T-helper 17 cell (primary cell): ENCODE measurements at regions not wholly inside any gene's neighbourhood (a gene's known extent, or its start where the extent isn't known, plus 50 kb on each side); places are given as distances from the start of the nearest gene placed in this dataset.

Experiments
- ATAC-seq: fragments of 150-1000 bp; cut with Tn5 transposase; 2 replicates; pipeline ENCODE4 v1.10.0; 2021; ENCODE audit warnings: mild to moderate bottlenecking, moderate library complexity
- DNase-seq, 3 donors: peaks; one replicate each; pipeline versions ENCODE4 v3.0.0 to v3.0.0-alpha.2; 2020 to 2021
- H3K9me3 ChIP-seq: one replicate; pipeline ENCODE4 v1.7.0; 2013; ENCODE audit warnings: low read length, mild to moderate bottlenecking; ENCODE audit not compliant: control insufficient read depth, poor library complexity, severe bottlenecking
- H3K27ac Mint-ChIP-seq: one replicate; pipeline ENCODE4 v1.8.0; 2022; ENCODE audit warnings: mild to moderate bottlenecking, moderate library complexity, mixed read lengths
- H3K27me3 Mint-ChIP-seq: one replicate; pipeline ENCODE4 v1.8.0; 2022; ENCODE audit warnings: mixed read lengths
- H3K36me3 Mint-ChIP-seq: one replicate; pipeline ENCODE4 v1.8.0; 2022; ENCODE audit warnings: low read depth, mixed read lengths
- H3K4me1 Mint-ChIP-seq: one replicate; pipeline ENCODE4 v1.8.0; 2022; ENCODE audit warnings: mild to moderate bottlenecking, mixed read lengths
- H3K4me3 Mint-ChIP-seq: one replicate; pipeline ENCODE4 v1.8.0; 2022; ENCODE audit warnings: mild to moderate bottlenecking, moderate library complexity, mixed read lengths

DNA sequence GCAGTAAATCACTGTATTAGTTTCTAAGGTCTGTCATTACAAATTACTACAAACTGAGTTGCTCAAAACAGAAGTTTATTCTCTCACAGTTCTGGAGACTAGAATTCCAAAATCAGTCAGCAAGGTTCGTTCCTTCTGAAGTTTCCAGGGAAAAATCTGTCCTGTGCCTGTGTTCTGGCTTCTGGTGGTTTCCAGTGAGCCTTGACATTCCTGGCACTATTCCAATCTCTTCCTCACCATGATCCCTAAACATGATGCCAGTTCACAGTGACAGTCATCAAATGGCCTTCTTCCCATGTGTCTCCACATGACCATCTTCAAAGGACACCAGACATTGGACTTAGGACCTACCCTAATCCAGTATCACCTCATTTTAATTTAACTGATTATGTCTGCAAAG lies 351.4 kb downstream of the PLK2 start:
- ATAC-seq: no peak
- no peaks in the 10 kb centered on the region for H3K9me3 ChIP-seq
- Mint-ChIP-seq H3K4me1 (no peaks in the 10 kb centered on the region), H3K36me3 (no peaks in the 10 kb centered on the region), H3K27me3 (peaks cover 18% of the 10 kb centered on the region), H3K27ac (no peak overlapping the region), H3K4me3 (no peak overlapping the region)
- no peak for DNase-seq

DNA sequence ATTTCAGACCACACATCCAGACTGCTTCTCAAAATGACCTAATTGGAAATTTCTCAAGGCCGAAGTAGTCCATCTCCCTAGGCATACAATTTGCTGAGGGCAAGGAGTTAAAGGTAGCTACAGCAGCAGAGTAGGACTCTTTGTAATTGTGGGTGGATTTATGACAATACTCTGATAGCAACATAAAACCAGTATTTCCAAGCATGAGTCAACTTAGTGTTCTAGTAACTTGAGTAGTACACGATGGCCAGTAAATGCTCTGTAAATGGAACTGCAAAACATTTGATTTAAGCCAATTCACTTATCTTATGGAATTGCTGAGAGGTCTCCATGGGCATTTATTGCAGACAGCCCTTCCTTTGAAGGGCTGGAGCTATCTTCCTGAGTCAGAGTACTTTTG lies 352.2 kb downstream of the PLK2 start:
- no peak for DNase-seq
- Mint-ChIP-seq H3K27ac (no peak overlapping the region), H3K4me3 (no peak overlapping the region), H3K27me3 (peaks cover 18% of the 10 kb centered on the region), H3K4me1 (no peaks in the 10 kb centered on the region), H3K36me3 (no peaks in the 10 kb centered on the region)
- ATAC-seq: no peak
- no peaks in the 10 kb centered on the region for H3K9me3 ChIP-seq

DNA sequence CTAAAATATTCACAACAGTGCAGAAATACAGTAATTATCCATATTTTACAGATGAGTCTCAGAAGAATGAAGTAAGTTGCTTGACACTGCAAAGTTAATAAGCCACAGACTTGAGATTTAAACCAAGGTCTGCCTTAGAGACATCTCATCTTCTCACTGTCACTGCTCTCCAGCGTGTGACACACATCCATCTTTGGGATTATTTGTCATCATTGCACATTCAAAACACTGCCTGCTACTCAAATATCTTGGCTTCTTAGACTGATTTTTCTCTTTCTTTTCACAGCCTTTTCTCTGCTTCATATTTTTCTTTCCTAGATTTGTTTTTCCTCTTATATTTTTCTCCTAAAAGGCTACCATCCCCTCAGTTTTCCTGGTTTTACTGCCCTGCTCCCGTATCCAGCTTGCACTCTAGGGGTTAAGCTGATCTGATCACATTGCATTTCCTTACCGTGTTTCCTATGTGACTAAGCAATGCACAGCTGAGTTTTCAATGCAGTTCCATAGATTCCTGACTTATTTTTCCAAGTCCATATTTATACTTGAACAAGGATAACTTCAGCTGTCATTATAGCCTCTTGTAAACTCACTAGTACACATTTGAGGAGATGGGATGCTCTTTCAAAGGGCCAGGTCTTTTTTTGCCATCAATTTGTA lies 353.0 kb downstream of the PLK2 start:
- Mint-ChIP-seq H3K27me3 (peaks cover 18% of the 10 kb centered on the region), H3K36me3 (no peaks in the 10 kb centered on the region), H3K27ac (no peak overlapping the region), H3K4me1 (no peaks in the 10 kb centered on the region), H3K4me3 (no peak overlapping the region)
- ATAC-seq (no peak), DNase-seq (no peak)
- no peaks in the 10 kb centered on the region for H3K9me3 ChIP-seq

DNA sequence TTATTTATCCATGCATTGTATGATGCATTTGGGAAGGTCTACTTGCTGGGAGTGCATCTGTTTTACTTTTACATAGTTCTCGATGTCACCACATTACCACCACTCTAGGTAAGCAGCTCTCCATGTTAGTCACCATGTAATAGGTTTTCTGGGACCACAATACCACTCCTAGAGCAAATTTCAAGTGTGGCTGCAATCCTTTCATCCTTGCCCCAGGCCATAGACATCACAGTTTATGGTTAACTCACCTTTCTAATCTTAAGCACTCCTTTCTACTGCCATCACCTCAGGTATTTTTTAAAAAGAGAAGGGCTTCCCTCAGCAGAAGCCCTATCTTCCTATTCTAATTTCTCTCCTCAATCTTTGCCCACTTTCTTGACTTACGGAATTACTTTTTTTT lies 354.1 kb downstream of the PLK2 start:
- DNase-seq: no peak
- no peaks in the 10 kb centered on the region for H3K9me3 ChIP-seq
- no peak overlapping the region for H3K27ac Mint-ChIP-seq
- no peak for ATAC-seq
- H3K36me3 Mint-ChIP-seq: no peaks in the 10 kb centered on the region
- peaks cover 18% of the 10 kb centered on the region for H3K27me3 Mint-ChIP-seq
- H3K4me1 Mint-ChIP-seq: no peaks in the 10 kb centered on the region
- H3K4me3 Mint-ChIP-seq: no peak overlapping the region

DNA sequence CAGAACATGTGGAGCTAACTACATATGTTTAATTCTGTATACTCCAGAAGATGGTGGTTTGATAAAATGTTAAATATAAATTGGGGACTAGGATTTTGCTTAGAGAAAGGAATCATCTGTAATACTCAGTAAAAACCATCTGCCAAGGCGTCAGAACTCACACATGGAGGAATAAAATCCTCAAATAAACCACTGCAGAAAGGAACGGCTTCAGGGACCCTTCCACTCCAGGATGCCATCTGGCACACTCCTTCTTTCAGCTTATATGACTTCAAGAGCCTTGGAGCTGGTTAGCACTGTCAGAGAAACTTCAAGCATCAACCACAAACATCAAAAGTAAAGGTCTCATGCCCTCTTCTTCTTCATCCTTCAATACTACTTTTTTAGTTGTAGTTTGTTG lies 360.6 kb downstream of the PLK2 start:
- no peak for DNase-seq
- Mint-ChIP-seq H3K4me3 (no peak overlapping the region), H3K27ac (no peak overlapping the region), H3K4me1 (peaks cover 2% of the 10 kb centered on the region), H3K27me3 (no peaks in the 10 kb centered on the region), H3K36me3 (no peaks in the 10 kb centered on the region)
- no peak for ATAC-seq
- H3K9me3 ChIP-seq: no peaks in the 10 kb centered on the region

DNA sequence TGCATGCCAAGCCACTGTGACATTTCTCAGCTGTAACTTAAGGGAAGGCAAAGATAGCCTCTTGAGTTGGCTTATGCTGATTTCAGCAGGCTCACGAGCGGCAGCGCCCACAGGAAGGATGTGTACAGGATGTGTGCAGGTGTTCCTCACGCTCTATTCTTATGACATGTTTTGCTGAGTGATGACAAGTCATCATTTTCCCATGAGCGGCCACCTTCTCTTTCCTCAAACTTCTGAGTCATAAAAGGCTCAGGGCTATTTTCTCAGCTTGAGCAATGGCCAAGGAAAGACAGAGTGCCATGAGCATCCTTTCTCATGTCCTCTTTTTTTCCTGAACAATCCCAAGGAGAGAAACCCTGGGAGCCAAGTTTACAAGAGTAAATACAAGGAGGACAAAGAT lies 365.9 kb downstream of the PLK2 start:
- no peaks in the 10 kb centered on the region for H3K36me3 Mint-ChIP-seq
- ATAC-seq: no peak
- no peak overlapping the region for H3K27ac Mint-ChIP-seq
- no peaks in the 10 kb centered on the region for H3K9me3 ChIP-seq
- peaks cover 1% of the 10 kb centered on the region for H3K27me3 Mint-ChIP-seq
- H3K4me3 Mint-ChIP-seq: no peak overlapping the region
- no peak for DNase-seq
- H3K4me1 Mint-ChIP-seq: peaks cover 2% of the 10 kb centered on the region

DNA sequence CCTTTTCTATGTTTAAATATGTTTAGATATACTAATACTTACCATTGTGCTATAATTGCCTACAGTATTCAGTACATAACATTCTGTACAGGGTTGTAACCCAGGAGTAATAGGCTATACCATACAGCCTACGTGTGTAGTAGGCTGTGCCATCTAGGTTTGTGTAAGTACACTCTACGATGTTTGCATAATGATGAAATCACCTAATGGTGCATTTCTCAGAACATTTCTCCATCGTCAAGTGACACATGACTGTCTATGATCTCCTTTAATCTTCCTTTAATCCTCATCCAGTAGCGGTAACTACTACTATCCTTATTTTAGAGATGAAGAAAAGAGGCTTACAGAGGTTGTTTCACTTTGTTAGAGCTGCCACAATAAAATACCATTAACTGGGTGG lies 369.2 kb downstream of the PLK2 start:
- Mint-ChIP-seq H3K27ac (no peak overlapping the region), H3K4me3 (no peak overlapping the region), H3K27me3 (peaks cover 13% of the 10 kb centered on the region), H3K36me3 (no peaks in the 10 kb centered on the region), H3K4me1 (peaks cover 2% of the 10 kb centered on the region)
- H3K9me3 ChIP-seq: no peaks in the 10 kb centered on the region
- no peak for ATAC-seq
- DNase-seq: no peak

DNA sequence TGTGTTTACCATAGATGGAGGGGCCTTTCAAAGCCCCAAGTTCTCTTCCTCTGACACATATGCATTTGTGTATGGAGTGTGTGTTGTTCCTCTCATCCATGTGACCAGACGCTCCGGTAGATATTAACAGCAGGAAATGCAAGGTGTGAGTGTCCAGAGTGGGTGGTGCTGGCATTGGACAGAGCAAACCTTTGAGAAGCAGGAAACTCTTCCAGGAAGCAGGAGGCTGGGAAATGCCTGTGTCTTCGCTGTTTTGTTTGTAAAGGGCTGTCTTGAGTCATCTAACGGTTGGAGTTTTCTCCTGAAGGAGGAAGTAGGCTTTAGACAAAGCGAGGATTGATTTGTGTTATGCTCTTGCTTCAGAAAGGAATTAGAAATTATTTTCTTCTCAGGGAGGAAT lies 370.9 kb downstream of the PLK2 start:
- no peak overlapping the region for H3K4me3 Mint-ChIP-seq
- no peak overlapping the region for H3K27ac Mint-ChIP-seq
- ATAC-seq: no peak
- no peaks in the 10 kb centered on the region for H3K36me3 Mint-ChIP-seq
- no peaks in the 10 kb centered on the region for H3K4me1 Mint-ChIP-seq
- DNase-seq: no peak
- peaks cover 13% of the 10 kb centered on the region for H3K27me3 Mint-ChIP-seq
- H3K9me3 ChIP-seq: no peaks in the 10 kb centered on the region

DNA sequence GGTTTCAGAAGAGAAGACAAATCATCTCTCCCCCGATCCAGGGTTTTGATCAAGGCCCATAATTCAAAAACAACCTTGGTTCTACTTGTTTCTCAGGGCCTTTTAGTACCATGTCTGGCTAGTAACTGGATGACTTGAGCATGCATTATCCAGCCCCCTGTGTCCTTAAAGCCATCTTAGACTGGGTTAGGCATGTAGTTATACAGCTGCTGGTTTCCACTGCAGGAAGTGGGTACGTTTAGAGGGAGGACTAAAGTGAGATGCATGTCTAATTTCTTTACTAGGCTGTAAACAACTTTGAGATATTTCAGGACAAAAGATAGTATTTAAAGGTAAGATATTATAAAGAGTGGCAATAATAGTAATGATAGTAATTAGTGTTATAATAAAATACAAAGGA lies 372.0 kb downstream of the PLK2 start:
- H3K9me3 ChIP-seq: no peaks in the 10 kb centered on the region
- no peak for DNase-seq
- no peak for ATAC-seq
- Mint-ChIP-seq H3K36me3 (no peaks in the 10 kb centered on the region), H3K4me1 (no peaks in the 10 kb centered on the region), H3K4me3 (no peak overlapping the region), H3K27me3 (peaks cover 13% of the 10 kb centered on the region), H3K27ac (no peak overlapping the region)

DNA sequence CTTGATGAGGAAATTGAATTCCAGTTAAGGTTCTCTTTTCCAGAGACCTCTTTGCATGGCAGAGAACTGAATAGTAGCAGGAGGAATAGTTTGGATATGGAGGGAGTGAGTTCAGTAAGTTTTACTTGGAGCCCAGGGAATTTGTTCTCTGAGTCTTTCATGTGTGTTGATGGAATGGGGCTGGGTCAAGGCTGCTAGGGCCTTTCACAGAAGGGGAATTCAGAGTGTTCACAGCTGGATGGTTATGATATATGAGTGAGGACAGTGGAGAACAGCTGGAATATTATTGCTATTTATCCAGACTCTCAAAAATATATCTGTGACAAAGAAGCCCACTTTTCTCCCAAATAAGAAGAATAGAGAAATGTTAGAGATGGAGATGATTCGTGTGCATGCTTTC lies 372.8 kb downstream of the PLK2 start:
- Mint-ChIP-seq H3K4me1 (no peaks in the 10 kb centered on the region), H3K4me3 (no peak overlapping the region), H3K27ac (no peak overlapping the region), H3K27me3 (peaks cover 13% of the 10 kb centered on the region), H3K36me3 (no peaks in the 10 kb centered on the region)
- no peak for DNase-seq
- no peak for ATAC-seq
- no peaks in the 10 kb centered on the region for H3K9me3 ChIP-seq

DNA sequence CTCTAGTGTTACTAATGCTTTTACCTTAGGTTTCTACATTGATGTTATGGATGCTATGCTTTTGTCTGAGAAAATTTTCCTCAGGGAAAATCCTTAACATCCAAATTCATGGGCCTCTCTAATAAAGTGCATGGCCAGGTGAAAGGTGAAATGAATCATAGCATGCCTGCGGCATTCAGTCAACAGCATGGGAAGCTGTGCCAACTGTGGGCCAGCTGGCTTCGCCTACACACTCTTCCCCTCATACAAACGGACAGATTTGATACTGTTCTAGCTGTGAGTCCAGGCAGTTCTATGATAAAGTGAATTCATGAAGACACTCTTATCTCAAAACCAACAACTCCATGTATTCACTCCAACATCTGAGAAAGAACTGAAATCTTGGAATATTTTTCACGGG lies 374.1 kb downstream of the PLK2 start:
- Mint-ChIP-seq H3K36me3 (no peaks in the 10 kb centered on the region), H3K4me1 (no peaks in the 10 kb centered on the region), H3K27me3 (peaks cover 17% of the 10 kb centered on the region), H3K4me3 (no peak overlapping the region), H3K27ac (no peak overlapping the region)
- ATAC-seq (no peak), DNase-seq (no peak)
- no peaks in the 10 kb centered on the region for H3K9me3 ChIP-seq

DNA sequence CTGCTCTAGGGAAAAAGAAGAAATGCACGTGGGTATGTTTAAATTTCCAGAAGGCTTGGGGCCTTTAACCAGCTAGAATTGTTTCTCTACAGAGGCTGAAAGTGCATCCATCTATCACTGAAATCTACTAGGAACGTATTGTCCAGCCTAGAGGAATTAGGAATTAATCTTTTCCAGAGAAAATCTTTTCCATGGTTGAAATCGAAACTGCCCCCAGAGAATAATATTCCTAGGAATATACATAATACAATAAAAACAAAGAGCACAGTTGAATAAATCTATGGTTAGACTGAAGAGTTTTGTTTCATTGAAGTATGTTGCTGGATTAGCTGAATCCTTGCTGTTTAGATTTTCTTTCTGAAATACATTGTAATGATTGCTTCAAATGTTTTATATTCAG lies 378.5 kb downstream of the PLK2 start:
- DNase-seq: no peak
- no peaks in the 10 kb centered on the region for H3K36me3 Mint-ChIP-seq
- peaks cover 10% of the 10 kb centered on the region for H3K27me3 Mint-ChIP-seq
- ATAC-seq: no peak
- H3K4me3 Mint-ChIP-seq: no peak overlapping the region
- H3K9me3 ChIP-seq: no peaks in the 10 kb centered on the region
- no peaks in the 10 kb centered on the region for H3K4me1 Mint-ChIP-seq
- no peak overlapping the region for H3K27ac Mint-ChIP-seq

DNA sequence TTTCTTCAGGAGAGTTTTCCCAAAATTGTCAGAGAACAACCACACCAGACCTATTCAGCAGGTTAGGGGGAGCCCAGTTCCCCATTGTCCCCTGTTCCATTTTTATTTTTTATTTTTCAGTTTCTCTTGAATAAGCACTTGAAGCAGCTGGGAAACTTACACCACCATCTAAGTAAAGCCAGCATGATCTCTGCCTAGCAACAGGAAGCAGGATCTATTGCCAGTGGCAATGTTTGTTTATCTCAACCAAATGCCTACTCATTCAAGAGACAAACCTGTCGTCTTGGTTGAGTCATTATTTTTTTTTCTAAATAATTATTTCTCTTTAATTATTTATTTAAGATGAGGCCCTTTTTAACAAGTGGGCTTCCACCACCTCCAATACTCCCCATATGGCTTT lies 379.3 kb downstream of the PLK2 start:
- no peak for ATAC-seq
- H3K9me3 ChIP-seq: no peaks in the 10 kb centered on the region
- H3K27ac Mint-ChIP-seq: no peak overlapping the region
- no peaks in the 10 kb centered on the region for H3K4me1 Mint-ChIP-seq
- H3K27me3 Mint-ChIP-seq: peaks cover 10% of the 10 kb centered on the region
- H3K36me3 Mint-ChIP-seq: no peaks in the 10 kb centered on the region
- DNase-seq: no peak
- H3K4me3 Mint-ChIP-seq: no peak overlapping the region

DNA sequence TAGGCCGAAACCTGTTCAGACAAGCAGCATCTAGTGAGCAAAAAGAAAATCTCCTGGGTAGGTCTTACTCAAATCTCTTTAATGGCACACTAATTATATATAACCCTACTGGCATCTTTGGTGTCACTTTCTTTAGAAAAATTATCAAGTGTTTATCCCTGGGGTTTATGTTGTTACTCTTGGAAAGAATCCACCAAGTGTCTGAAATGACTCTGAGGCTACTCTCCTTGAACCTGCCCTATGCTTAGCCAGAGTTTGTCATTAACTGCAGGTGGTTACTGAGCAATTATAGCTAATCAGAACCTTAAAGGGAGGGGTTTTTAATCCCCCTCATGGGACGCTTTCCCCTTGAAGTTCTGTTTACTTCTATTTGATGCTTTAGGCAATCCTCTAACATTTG lies 381.9 kb downstream of the PLK2 start:
- DNase-seq (no peak), ATAC-seq (no peak)
- H3K9me3 ChIP-seq: no peaks in the 10 kb centered on the region
- Mint-ChIP-seq H3K27me3 (peaks cover 11% of the 10 kb centered on the region), H3K4me3 (no peak overlapping the region), H3K27ac (no peak overlapping the region), H3K4me1 (peaks cover 5% of the 10 kb centered on the region), H3K36me3 (no peaks in the 10 kb centered on the region)
